Pons (tissue), 1 donor: ENCODE measurements at regions not wholly inside any gene's neighbourhood (a gene's known extent, or its start where the extent isn't known, plus 50 kb on each side); places are given as distances from the start of the nearest gene placed in this dataset.
A peak's percentile ranks its signal among the peaks of the same experiment; 100 is the strongest.
"Not testable (repeated sequence)": the region's sequence is repeated elsewhere in the genome, so short reads cannot be mapped to it uniquely, and the experiment has no call there.

Experiments
- DNase-seq: peaks from one replicate; pipeline ENCODE4 v3.0.0-alpha.2; 2016; ENCODE audit warnings: low spot score

DNA sequence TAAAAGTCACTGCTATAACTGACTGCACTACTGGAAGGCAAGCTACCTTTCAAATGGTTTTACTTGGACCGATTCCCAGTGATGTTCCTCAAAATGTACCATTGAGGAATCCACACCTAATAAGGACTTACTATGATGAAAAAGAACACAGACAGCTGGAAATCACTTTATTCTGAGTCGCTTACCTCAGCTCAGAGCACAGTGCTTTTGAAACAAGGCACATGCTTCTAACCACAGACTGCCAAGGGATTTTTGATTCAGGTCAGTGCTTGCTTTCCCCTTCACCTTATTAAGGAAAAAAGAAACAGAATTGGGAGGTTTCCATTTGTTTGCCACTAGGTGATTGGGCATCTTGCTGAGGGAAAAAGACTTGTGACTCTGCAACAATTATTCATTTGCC, 707.5 kb upstream of the FSHR start:
- DNase-seq: no peak

DNA sequence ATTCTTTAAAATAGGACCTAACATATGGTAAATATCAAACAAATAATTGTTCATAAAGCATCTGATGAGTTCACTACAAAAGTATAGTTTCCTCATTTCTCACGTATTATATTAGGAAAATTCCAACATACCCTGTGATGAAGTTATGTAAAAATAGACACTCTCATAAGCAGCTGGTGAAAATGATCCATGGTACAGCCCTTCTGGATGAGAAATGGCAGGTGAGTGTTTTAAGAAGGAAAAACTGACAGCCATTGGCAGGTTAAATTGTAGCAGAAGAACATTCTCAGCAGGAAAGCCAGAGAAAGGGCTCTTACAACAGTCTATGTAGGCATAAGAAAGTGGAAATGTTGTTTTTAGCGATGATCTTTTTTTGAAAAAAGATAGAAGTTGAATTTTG, 706.5 kb upstream of the FSHR start:
- DNase-seq: no peak

DNA sequence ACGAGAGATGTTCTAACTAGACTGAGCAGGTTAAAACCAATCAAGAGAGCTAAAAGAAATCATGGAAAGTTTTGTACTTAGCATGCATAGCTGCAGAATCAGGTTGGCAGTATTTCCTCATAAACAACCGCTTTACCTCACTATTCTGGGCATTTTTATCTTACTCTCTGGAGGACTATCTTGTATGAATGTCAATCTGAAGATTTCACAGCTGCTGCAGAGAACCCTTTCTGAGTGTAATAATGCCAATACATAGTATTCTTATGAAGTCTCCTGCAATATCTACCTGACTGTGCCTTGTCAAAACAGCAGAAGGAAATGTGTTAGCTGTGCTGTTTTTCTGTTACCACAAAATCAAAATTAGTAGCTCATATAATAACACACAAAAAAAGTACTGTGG, 705.9 kb upstream of the FSHR start:
- DNase-seq: no peak

DNA sequence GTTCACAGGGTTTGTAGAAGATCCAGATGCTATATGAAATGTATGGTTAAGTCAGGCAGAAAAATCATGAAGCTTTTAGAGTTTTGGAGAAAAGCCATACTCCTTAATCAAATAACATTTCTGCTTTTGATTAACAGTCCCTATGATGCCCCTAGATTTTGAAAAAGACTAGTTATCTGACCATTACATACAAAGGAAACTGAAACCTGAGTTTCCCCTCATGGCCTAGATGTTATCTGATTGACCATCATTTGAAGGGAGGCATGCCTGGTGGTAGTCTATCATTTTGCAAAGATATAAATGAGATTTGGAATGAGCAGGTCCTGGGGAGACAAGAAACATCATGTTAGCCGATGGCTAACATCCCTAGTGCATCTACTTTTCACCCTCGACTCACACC, 704.3 kb upstream of the FSHR start:
- no peak for DNase-seq

DNA sequence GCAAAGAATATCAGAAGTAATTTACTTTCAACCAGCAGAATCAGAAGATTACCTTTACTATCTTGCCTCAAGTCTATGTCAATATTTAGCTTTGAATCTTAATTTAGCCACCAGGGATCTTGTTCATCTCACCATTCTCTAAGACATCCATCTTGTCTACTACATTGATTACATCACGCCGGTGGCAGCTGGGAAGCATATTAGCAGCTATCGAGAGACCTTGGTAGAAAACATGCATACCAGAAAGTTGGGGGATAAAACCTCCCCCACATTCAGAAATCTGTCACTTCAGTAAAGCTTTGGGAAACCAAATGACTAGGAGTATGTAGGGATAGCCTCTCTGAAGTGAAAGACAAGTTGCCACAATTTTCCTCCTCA, 703.8 kb upstream of the FSHR start:
- no peak for DNase-seq

DNA sequence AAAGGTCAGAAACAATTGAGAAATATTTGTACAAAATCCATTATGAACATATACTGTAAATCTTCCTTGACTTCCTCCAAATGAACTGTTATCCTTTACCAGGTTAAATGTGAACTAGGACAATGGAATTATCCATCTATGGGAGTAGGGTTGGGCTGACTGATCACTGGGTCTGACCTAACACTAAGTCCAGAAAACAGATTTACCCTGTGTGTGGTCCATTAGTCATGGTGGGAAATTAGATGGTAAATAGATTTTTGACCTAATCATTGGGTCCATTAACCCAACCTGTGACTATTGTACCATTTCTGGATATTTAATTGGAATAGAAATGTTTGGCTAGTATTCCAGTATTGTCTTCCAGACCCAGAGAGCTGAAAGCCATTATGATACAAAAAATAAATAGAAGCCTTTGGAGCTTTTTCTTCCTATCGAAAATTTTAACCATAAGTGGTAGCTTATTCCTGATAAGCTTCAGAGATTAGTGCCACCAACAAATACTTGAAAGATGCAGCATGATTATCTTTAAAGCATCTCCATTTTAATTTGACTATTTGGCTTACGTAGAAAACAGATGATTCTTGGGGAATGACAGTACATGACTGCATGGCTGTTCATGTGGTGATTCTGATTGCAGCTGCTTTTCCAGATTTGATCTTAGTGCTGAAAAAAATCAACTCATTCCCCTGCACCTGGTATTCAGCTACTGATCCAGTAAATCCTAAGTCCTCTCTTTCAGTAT, 703.2 kb upstream of the FSHR start:
- no peak for DNase-seq

DNA sequence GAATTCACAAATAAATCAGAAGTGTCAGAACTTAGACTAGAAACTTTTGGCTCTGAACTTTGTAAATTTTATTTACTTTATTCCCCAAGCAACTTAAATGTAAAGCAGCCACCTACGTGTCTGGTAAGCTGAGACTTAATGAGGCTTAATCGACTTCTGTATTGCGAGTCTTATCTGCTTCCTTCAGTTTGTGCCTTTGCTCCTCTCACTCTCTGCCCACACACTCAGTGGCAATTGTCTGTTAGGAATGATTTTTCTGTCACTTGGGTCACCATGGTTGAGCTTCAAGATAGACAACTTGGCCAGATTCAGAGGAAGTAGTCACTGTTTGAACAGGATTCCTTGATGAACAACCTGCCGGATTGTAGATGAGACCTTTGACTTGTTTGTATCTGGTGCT, 691.4 kb upstream of the FSHR start:
- no peak for DNase-seq

DNA sequence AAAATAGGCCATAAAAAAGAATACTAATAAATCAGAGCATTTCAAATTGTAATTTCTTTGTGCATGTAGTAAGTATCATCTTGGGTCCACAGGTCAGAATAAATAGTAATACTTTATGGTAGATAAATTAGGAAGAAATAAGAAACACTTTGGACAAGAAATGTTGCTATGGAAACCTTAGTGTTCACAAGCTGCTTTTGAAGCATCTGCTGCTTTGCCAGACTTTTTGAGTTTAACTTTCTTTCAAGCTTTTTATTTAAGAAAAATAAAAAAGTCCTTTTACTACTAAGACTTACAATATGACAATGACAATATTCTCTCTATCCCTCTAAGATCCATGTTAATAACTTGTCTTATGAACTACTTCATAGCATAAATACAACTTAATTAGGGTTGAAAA, 690.7 kb upstream of the FSHR start:
- no peak for DNase-seq

DNA sequence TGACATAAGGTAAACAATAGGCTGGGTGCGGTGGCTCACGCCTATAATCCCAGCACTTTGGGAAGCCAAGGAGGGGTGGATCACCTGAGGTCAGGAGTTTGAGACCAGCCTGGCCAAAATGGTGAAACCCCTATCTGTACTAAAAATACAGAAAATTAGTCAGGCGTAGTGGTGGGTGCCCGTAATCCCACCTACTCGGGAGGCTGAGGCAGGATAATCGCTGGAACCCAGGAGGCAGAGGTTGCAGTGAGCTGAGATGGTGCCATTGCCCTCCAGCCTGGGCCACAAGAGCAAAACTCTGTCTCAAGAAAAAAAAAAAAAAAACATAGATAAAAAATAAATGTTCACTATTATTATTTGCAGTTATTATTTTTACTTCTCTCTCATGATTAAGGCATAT, 689.8 kb upstream of the FSHR start:
- not testable (repeated sequence) for DNase-seq

DNA sequence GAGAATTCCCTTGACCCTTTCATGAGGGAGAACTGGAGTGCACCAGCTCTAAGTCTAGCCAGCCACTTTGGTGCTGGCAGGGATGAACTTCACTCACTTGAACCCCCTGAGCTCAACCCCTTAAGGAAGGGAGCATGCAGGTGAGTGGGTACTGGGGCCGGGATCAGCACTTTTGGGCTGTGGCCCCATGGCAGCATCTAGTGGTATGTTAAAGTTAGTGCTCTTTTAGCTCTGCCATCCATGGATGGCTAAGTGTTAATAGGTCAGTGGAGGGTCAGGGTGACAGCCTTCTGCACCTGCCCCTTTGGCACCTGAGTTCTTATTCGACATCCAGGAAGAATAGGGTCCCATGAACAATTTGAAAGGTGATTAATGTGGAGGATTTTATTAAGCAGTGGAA, 689.0 kb upstream of the FSHR start:
- DNase-seq: no peak

DNA sequence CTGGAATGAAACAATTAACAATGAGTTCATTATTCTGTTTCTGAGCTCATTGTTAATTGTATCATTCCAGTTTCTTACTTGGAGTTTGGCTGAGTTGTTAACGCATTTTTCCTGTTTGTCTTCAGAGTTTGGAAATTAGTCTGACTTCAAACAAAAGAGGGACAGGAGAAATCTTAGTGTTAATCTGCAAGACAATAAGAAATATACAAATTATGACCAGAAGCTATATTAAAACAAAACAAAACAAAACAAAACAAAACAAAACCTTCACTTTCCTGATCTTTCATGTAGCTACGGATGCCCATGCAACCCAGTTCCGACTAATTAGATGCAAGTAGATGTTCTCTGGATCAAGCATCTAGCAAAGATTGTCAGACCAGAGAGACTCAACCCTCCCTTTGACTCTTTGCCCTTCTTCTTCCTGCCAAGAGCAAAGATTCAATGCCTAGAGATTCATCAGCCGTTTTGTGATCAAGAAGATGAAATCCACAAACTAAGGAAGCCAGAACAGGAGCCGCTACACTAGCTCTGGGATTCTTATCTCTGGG, 686.2 kb upstream of the FSHR start:
- DNase-seq: peak; percentile 81

DNA sequence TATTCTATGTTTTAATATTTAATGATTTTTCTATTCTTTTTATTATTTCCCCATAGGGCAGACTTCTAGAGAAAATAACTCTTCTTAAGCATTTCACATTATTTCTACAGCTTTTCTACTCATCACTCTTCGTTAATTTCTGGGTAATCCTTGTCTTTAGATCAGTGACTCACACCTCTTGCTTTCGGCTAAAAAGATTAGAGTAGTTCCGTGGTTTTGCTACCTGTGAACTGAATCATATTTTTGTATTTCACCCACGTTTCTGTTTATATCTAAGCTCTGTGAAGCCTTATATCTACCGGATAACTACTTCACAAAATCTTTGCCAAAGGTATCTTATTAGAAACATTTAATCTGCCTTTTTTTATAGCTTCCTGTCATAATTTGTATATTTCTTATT, 685.5 kb upstream of the FSHR start:
- no peak for DNase-seq

DNA sequence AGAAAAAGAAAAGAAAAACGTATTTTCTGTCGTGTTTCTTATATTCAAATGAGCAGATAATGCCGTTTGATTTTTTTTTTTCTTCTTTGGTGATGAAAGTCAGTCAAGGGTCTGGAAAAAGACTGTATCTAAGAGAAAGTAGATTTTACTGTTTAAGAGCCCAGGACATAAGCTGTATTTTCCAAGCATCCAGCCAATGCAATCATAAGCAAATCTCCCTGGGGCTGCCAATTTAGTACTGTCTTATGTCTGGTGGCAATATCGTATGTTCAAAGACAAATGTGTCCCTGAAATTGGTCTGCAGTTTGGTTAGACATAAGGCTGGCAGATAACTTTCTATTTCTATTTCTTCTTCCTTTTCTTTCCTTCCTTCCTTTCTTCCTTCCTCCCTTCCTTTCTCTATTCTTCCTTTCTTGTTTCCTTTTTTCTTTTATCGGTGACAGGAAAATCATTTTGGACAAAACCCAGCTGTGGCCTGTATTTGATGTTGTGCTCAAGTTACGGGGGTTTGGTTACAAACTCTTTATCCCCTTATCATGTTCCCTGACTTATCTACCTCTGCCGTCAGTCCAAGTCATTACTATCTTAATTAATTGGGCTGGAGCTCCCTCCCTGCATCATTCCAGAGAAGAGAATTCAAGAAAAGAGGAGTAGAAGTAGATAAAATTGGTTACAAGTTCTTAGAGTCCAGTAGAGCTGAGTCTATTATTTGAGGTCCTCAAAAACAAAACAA, 683.4 kb upstream of the FSHR start:
- no peak for DNase-seq

DNA sequence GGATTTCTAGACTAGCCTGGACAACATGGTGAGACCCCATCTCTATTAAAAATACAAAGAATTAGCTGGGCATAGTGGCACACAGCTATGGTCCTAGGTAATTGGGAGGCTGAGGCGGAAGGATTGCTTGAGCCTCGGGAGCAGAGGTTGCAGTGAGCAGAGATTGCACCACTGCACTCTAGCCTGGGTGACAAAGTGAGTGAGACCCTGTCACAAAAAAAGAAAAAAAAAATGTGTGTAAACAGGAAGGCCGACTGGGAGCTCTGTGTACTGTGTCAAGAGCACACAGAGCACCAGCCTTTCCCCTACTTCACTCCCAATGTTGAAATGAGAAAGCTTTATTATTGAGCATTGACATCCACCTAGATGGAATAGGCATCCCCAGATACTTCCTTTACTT, 681.7 kb upstream of the FSHR start:
- no peak for DNase-seq

DNA sequence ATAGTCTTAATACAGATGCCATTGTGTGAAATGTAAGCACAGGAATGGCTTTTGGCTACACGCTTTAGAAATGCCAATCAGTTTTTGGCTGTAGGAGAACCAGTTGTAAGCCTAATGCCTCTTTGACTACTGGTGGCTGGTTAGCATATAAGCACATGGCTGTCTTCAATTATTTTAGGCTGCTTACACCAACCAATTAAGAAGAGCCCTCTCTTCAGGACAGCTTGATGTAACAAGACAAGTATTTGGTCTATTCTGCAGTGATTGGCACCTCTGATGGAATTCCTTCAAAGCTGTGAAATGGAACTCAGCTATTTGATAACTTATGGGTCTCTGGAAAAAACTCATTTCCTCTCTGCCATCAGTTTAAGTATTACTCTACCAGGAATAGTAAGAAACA, 680.1 kb upstream of the FSHR start:
- DNase-seq: no peak

DNA sequence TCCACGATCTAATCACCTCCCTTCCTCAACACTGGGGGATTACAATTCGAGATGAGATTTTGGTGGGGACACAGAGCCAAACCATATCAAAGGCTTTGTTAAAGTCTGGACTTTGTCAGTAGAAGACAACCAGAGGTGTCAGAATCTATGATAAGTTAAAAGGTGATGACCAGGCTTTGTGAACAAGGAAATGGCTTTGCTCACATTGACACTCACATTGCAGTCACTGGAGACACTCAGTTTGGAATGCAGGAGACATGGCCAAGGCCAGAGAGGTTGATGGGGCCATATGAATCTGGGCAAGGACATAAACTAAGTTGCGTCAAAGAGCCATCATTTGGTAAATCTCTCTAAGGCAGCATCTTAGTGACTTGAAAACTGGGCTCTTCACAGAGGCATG, 678.2 kb upstream of the FSHR start:
- DNase-seq: no peak

DNA sequence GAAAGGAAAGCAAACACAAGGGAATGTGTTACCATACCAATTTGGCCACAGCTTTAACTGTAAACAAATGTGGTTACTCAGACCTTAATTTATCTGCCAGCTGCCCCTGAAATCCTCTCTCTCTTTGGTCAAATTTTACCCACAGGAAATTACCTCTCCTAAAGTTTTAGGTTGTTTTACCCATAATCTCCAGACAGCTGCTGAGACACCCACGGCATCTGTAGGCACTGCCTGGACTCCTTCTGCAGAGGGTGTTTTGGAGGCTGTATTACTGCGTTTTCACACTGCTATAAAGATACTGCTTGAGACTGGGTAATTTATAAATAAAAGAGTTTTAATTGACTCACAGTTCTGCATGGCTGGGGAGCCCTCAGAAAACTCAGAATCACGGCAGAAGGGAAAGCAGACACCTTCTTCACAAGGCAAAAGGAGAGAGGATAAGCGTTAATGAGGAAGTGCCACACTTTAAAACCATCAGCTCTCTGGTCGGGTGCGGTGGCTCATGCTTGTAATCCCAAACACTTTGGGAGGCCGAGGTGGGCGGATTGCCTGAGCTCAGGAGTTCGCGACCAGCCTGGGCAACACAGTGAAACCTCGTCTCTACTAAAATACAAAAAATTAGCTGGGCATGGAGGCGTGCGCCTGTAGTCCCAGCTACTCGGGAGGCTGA, 677.5 kb upstream of the FSHR start:
- no peak for DNase-seq

DNA sequence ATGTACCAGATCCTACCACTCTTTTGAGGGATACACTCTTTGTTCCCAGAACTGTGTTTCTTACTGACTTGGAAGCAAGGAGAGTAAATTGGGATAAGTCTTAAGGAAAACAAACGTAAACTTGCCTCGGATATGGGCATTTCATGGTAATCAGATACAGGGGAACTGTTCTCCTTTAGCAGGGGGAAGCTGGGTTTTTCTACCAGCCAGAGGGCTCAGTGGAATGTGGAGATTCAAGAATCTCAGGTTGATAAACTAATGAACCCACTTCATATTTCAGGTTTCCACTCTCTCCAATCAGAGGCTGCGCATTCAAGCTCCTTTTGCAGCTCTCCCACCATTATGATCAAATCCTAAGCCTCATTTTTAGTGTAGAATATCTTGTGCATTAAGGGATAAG, 676.5 kb upstream of the FSHR start:
- no peak for DNase-seq

DNA sequence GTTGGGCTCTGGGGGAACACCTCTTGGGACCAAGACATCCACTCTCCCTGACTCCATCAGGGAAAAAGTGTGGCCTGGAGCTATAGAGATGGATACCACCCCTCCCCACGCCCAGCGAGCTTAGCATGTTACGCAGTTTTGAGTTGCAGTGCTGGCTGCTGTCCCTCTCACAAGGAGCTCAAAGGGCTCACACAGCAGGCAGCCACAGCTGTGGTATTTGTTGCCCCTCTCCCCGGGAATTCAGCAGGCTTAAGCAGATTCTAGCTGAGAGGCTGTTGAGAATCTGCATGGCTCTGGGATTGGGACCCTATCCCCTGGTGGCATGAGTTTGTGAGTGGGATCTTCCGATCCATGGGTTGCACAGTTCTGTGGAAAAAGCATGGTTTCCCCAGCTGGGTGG, 673.1 kb upstream of the FSHR start:
- DNase-seq: no peak

DNA sequence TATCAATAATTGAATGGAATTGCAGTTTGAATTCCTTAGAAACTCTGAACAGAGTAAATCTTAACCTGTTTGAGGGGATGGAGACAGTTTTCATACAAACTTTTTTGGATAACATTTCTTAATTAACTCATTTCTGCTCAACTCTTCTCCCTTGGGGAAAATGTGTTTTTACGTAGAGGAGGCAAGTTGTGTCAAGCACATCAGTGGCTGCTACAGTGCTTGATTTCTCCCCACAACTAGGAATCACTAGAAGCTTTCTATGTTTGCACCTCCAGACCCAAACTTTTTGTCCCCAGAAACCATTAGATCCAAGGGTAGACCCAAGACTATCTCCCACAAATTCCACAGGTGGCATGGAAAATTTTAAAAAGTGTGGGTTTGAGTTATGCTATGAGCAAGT, 658.9 kb upstream of the FSHR start:
- no peak for DNase-seq

DNA sequence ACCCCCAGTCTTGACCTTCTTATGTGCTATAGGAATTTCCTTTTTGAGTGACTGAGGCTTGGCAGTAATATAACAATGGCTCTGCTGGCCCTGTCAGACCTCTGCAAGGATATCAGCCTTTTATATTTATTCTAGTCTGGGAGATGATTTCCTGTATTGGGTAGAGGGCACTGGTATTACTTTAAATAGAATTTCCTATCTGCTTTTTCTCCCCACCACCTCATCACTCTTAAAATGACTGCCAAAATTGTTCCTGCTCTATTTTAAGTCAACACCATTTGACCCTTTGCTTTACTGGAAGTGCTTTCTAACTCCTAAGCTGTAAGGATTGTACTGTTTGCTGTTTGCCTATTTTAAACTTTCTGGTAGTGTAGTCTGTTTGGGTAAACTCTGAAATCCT, 658.4 kb upstream of the FSHR start:
- DNase-seq: no peak

DNA sequence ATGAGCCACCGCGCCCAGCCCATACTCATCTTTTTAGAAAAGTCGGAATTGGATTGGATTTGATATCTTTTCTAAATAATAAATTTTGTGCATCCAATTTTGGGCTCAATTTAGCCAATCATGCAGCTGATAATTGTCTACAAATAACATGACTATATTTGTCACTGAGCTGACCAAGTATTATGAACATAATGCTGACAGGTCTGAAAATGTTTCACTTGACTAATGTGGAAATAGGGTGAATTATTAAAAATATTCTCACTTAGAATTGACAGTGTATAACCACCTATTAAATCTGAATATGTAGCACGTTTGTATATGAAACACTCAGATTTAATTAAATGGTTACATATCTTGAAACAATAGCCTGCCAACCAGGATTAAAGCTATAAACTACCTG, 657.2 kb upstream of the FSHR start:
- no peak for DNase-seq

DNA sequence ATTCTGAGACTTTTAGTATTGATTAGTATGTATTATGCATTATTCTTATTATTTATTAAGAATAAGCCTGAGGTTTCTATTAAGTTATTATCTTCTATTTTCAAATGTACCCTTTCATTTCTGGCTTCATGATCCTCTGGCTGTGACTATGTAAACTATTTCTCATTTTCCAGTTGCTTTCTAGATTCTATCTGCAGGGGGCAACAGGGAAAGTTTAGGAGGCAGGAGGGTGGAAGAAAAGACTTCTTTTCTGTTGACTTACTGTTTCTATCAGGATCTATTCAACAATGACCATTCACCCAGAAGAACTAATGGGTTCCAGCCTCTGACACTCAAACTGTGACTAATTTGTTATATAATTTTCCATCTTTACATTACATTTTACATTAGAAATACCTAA, 653.4 kb upstream of the FSHR start:
- DNase-seq: peak; percentile 4
